GM19324 (cell line): ENCODE measurements at regions not wholly inside any gene's neighbourhood (a gene's known extent, or its start where the extent isn't known, plus 50 kb on each side); places are given as distances from the start of the nearest gene placed in this dataset.
"Not testable (repeated sequence)": the region's sequence is repeated elsewhere in the genome, so short reads cannot be mapped to it uniquely, and the experiment has no call there.

Experiments
- ATAC-seq: cut with Tn5 transposase; IDR thresholded peaks from one replicate; pipeline ENCODE4 v1.9.1; 2021; ENCODE audit warnings: mild to moderate bottlenecking, moderate library complexity; ENCODE audit not compliant: unreplicated experiment, low FRiP score

DNA sequence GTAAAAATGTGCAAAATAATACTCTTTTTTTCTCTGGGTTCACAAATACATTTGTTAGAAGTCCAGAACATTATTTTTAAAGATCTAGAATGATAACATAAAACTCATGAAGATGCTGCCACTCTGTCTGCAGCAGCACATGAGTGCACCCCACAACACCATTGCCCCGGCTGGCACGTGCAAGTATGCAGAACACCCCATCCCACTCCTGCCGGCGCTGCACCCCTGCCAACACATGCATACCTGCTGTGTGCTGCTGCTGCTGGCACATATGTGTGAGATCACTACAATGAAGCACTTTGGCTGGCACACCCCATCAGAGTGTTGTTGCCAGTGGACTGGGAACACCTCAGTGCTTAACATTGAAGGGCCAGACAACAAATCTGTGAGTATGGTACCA lies 129.1 kb downstream of the CCT8L2 start:
- ATAC-seq, result not testable (repeated sequence)

DNA sequence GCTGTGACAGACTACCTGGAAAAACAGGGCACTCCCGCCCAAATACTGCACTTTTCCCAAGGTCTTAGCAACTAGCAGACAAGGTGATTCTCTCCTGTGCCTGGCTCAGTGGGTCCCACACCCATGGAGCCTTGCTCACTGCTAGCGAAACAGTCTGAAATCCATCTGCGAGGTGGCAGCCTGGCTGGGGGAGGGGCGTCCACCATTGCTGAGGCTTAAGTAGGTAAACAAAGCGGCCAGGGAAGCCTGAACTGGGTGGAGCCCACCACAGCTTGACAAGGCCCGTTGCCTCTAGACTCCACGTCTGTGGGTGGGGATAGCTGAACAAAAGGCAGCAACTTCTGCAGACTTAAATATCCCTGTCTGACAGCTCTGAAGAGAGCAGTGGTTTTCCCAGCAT lies 145.2 kb downstream of the CCT8L2 start:
- not testable (repeated sequence) for ATAC-seq

DNA sequence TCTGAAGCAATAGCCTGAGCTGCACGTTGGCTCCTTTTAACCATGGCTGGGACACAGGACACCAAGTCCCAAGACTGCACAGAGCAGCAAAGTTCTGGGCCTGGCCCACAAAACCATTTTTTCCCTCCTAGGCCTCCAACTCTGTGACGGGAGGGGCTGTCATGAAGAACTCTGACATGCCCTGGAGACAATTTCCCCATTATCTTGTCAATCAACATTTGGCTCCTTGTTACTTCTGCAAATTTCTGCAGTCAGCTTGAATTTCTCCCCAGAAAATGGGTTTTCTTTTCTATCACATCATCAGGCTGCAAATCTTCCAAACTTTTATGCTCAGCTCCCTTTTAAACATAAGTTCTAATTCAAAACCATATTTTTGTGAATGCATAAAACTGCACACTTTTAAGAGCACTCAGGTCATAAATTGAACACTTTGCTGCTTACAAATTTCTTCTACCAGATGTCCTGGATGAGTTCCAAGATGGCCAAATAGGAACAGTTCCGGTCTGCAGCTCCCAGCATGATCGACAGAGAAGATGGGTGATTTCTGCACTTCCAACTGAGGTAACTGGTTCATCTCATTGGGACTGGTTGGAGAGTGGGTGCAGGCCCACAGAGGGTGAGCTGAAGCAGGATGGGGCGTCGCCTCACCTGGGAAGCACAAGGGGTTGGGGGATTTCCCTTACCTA lies 145.7 kb downstream of the CCT8L2 start:
- not testable (repeated sequence) for ATAC-seq

DNA sequence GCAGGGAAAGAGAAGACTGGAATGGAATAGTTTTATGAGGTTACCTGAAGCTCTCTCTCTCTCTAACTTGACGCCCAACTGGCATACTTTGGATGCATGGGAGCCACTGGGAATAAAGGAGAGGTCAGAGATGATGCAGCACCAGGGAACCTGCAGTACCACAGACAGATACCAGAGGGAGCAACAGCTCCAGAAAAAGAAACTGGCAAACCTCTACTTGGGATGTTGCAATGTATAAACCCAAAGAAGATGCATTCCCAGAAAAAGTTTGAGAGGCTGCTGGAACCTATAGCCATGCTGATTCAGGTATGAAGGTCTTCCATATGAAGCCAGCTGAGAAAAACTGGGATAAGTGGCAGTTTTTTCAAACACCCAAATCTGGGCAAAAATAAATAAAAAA lies 151.6 kb downstream of the CCT8L2 start:
- not testable (repeated sequence) for ATAC-seq

DNA sequence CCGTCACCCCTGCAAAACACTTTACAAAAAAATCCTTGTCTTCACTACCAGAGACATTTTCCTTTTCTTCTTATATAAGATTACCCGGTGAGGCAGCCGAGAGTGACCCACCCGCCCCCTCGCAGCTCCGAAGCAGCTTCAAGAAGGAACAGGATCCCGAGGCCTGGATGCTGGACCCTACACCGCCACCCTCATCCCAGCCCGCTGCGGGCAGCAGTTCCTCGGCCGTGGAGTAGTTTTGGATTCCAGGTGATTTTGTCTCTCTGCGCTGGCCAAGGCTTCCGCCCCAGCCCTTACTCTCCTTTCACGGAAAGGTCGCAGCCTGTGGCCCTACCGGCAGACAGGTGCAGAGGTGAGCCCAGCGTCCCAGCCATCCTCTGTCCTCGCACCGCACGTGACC lies 169.1 kb downstream of the CCT8L2 start:
- not testable (repeated sequence) for ATAC-seq

DNA sequence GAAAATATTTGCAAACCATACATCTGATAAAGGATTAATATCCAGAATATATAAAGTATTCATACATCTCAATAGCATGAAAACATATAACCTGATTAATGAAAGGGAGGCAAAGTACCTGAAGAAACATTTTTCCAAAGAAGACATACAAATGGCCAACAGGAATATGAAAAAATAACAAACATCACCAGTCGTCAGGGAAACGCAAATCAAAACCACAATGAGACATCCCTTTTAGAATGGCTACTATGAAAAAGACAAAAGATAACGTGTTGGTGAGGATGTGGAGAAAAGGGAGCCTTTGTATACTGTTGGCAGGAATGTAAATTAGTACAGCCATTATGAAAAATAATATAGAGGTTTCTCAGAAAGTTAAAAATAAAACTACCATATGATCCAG lies 175.1 kb downstream of the CCT8L2 start:
- not testable (repeated sequence) for ATAC-seq

DNA sequence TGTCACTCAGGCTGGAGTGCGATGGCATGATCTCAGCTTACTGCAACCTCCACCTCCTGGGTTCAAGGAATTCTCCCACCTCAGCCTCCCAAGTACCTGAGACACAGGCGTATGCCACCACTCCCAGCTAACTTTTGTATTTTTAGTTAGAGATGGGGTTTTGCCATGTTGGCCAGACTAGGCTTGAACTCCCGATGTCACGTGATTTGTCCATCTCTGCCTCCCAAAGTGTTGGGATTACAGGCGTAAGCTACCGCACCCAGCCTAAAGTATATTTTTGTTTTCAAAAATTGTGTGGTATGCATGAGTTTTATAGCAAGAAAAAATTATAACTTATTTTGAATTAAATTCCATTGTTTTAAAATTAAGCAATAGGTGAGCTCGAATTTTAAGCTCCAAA lies 188.0 kb downstream of the CCT8L2 start:
- ATAC-seq, result not testable (repeated sequence)

DNA sequence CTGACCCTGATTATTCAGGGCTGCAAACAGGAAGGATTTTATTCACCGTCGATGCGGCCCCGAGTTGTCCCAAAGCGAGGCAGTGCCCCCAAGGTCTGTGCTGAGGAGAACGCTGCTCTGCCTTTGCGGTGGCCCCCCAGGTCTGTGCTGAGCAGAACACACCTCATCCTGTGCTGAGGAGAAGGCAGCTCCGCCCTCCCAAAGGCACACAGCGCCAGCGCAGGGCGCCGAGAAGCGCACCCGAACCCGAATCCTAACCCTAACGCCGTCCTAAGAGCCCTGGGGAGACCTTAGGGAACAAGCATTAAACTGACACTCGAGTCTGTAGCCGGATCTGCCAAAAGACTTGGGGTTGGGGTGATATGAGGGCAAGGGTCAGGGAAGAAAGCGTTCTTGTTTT lies 188.9 kb downstream of the CCT8L2 start:
- ATAC-seq, result not testable (repeated sequence)

DNA sequence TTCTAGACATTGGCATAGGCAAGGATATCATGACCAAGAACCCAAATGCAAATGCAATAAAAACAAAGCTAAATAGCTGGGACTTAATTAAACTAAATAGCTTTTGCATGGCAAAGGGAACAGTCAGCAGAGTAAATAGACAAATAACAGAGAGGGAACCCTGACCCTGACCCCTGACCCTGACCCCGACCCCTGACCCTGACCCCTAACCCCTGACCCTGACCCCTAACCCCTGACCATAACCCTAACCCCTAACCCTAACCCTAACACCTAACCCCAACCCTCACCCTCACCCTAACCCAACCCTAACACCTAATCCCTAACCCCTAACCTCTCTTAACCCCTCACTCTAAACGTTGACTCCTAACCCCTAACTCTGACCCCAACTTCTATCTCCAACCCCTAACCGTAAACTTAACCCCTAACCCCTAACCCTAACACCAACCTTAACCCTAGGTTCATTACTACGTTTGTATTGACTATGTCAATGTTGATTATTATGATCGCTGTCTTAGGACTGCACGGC lies 189.7 kb downstream of the CCT8L2 start:
- ATAC-seq, result not testable (repeated sequence)

DNA sequence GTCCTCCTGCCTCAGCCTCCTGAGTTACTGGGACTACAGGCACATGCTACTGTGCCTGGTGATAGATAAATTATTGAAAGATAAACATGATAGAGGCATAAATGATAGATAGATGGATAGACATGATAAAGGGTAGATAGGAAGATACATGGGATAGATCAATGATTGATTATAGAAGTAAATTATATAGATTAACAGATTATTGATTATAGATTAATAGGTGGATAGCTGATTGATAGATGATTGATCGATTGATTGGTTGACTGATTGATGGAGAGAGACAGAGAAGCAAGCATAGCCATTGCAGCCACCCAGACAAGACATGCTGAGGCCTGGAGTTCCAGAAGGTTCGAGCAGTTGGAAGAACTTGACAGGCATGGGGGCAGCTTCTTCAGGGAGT lies 199.1 kb downstream of the CCT8L2 start:
- ATAC-seq, result not testable (repeated sequence)

DNA sequence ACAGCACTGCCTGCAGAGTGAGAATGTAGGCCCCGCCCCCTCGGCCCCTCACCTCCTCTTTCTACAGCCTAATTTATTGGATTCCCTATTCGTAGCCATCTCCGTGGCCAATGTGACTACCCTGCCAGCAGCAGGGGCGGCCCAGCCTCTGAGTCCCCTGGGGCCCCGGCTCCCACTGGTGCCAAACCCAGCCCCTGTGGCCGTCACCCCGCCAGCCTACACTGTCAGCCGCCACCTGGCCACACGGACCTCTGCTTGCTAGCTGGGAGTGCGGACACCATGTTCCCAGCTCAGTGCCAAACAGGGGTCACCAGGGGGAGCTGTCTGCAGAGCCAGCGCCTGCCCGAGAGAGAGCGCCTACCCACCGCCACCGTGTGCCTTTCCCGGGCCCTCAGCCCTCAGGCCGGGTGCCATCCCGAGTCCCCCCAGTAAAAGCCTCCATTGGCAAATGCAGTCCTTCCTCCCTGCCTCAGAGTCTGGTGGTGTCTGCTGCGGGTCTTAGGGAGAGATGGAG lies 201.1 kb downstream of the CCT8L2 start:
- not testable (repeated sequence) for ATAC-seq

DNA sequence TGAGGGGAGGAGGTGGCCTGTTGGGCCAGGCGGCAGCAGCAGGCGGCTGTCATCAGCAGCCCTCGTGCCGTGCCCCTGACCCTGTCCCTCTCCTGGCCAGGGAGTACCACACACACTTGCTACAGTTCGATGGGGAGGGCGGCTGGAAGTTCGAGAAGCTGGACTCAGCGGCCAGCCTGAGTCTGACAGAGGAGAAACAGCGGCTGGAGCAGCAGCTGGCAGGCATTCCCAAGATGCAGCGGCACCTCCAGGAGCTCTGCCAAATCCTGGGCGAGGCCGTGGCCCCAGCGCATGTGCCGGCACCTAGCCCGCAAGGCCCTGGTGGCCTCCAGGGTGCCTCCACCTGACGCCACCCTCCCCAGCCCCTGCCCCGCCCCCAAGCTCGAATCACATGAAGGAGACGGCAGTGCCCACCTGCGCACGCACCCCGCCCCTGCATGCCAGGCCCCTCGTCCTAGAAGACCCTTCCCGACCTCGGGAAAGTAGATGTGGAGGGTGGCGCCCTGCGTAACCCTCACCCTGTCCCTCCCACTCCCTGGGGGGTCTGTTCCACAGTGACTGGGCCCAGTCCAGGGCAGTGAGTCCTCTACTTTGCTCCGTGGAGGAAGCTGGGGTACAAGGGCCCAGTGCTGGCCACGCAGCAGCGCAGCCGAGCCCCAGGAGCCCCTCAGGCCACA lies 201.9 kb downstream of the CCT8L2 start:
- ATAC-seq, result not testable (repeated sequence)

DNA sequence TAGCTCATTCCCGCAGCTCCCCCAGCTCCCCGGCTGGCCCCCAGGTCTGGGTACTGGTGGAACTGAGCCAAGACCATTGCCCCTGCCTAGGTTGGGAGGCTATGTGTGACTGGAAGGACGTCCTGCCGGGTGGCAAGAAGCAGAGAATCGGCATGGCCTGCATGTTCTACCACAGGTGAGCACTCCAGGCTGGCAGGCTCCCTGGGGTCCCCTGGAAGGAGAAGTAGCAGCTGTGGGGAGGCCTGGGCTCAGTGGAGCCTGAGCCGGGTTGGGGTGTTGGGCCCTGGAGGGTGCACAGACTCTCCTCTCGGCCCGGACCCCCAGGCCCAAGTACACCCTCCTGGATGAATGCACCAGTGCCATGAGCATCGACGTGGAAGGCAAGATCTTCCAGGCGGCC lies 202.6 kb downstream of the CCT8L2 start:
- ATAC-seq, result not testable (repeated sequence)

DNA sequence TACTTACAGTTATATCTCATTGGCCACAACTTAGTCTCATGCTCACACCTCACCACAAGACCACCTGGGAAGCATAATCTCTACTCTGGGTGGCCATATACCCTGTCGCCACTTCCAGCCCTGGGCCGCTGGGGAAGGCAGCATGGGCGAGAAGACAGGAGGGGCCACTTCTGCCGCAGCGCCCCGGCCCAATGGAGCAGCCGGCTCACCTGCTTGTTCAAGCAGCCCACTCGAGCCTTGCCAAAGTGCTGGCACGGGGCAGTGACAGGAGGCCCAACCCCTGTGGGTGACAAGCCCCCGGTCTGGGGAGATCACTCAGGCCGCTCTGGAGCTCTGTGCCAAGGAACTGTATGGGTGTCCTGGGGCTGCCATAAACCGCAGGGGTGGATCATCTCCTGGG lies 203.4 kb downstream of the CCT8L2 start:
- ATAC-seq, result not testable (repeated sequence)

DNA sequence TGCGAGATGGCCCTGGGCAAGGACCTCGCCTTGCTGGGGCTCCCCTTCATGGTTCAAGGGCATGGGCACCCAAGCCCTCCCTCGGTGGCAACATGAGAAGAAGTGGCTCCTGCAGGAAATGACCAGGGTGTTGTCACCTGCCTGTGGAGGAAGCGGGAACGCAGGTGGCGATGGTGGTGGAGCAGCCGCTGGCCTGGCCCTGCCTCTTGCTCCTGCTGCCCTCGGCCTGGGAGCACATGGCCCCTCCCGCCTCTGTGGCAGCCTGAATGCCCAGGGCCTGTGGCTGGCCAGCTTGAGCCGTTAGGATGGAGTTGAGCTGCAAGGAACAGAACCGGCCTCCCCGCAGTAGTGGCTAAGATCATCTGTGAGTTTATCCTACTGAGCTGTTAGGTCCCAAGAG lies 204.0 kb downstream of the CCT8L2 start:
- not testable (repeated sequence) for ATAC-seq

DNA sequence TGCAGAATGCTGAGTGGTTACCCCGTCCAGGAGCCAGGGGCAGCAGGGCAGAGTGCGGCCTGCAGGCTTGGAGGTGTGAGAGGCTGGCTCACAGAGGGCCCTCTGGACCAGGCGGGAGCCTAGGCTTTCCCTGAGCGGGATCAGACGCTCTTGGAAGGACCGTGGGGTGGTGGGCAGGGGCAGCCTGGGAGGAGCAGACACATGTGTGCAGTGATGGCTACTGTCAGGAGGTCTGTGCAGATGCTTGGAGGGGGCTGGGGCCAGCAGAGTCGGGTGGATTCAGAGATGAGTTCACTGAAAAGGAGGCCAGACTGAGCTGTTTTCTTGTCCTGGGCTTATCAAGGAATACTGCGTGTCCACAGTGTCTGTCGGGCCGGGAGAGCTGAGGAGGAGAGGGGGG lies 204.5 kb downstream of the CCT8L2 start:
- ATAC-seq, result not testable (repeated sequence)

DNA sequence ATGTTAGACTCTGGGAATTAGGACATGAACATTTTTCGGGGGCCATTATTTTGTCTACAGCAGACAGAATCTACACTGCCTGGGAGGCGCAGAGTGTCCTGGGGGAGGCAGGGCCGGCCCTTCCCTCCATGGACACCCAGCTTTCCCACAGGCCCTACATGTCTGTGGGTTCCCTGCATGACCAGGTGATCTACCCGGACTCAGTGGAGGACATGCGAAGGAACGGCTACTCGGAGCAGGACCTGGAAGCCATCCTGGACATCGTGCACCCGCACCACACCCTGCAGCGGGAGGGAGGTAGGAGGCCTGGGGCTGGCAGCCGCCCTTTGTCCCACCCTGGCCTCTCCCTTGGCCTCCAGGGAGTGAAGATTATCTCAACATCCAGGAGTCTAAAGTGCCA lies 205.1 kb downstream of the CCT8L2 start:
- ATAC-seq, result not testable (repeated sequence)

DNA sequence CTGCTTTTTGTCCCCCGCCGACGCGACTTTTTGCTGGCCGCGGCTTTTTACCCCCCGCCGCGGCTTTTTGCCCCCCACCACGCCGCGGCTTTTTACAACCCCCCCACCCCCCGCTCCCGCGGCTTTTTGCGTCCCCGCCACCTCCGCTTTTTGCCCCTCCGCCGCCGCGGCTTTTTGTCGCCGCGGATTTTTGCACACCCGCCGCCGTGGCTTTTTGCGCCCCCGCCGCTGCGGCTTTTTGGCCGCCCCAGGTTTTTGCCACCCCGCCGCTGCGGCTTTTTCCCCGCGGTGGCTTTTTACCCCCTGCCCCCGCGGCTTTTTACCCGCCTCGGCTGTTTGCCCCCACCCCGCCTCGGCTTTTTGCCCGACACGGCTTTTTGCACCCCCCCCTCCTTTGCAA lies 205.5 kb downstream of the CCT8L2 start:
- no peak for ATAC-seq

DNA sequence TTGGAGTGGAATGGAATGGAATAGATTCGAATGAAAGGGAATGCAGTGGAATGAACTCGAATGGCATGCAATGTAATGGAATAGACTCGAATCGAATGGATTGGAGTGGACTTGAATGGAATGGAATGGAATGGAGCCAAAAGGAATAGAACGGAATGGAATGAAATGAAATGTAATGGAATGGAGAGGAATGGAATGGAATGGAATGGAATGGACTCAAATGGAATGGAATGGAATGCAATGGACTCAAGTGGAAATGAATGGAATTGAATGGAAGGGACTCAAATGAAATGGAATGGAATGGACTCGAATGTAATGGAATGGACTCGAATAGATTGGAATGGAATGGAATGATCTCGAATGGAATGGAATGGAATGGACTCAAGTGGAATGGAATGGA lies 231.3 kb downstream of the CCT8L2 start:
- not testable (repeated sequence) for ATAC-seq

DNA sequence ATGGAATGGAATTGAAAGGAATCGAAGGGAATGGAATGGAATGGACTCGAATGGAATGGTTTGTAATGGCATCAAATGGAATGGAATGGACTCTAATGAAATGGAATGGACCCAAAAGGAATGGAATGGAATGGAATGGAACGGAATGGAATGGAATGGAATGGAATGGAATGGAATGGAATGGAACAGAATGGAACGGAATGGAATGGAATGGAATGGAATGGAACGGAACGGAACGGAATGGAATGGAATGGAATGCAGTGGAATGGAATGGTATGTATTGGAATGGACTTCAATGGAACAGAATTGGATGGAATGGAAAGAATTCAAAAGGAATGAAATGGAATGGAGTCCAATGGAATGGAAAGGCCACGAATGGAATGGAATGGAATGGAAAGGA lies 240.0 kb downstream of the CCT8L2 start:
- peak; percentile 66 for ATAC-seq

DNA sequence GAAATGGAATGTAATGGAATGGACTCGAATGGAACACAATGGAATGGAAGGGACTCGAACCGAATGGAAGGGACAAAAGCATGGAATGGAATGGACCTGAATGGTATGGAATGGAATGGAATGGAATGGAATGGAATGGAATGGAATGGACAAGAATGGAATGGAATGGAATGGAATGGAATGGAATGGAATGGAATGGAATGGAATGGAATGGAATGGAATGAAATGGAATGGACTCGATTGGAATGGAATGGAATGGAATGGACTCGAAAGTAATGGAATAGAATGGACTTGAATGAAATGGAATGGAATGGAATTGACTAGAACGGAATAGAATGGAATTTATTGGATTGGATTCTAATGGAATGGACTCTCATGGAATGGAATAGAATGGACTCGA lies 245.5 kb downstream of the CCT8L2 start:
- ATAC-seq, result not testable (repeated sequence)

DNA sequence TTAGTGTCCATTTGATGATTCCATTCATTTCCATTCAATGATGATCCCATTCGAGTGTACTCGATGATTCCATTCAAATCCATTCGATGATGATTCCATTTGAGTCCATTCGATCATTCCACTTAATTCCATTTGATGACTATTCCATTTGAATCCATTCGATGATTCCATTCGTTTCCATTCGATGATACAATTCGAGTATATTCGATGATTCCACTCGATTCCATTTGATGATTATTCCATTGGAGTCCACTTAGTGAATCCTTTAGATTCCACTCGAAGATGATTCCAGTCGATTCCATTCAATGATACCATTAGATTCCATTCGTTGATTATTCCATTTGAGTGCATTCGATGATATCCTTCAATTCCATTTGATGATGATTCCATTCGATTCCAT lies 277.0 kb downstream of the CCT8L2 start:
- ATAC-seq, result not testable (repeated sequence)
